ENCODE measurements at regions not wholly inside any gene's neighbourhood (a gene's known extent, or its start where the extent isn't known, plus 50 kb on each side); places are given as distances from the start of the nearest gene placed in this dataset.
"Not testable (repeated sequence)": the region's sequence is repeated elsewhere in the genome, so short reads cannot be mapped to it uniquely, and the experiment has no call there.

- DNase-seq (ENCODE audit: low read depth): no peak
Observed at GRCh38 chr9:22217254-22217653, 208.1 kb upstream of the CDKN2B start.

- not testable (repeated sequence) for DNase-seq (ENCODE audit: low read depth)
Observed at GRCh38 chr9:22225856-22226255, 216.8 kb upstream of the CDKN2B start.

- no peak for DNase-seq (ENCODE audit: low read depth)
Observed at GRCh38 chr9:22227986-22228385, 218.6 kb upstream of the DMRTA1 start.

GRCh38 chr9:22228542-22228941 is 218.1 kb upstream of the DMRTA1 start:
- no peak for DNase-seq (ENCODE audit: low read depth)

- no peak for DNase-seq (ENCODE audit: low read depth)
Observed at GRCh38 chr9:22229069-22229468, 217.6 kb upstream of the DMRTA1 start.

GRCh38 chr9:22231309-22231708 is 215.3 kb upstream of the DMRTA1 start:
- DNase-seq (ENCODE audit: low read depth): not testable (repeated sequence)

GRCh38 chr9:22232971-22233370 is 213.7 kb upstream of the DMRTA1 start:
- DNase-seq (ENCODE audit: low read depth): no peak

GRCh38 chr9:22237497-22238363 is 208.9 kb upstream of the DMRTA1 start:
- peak; percentile 87 for DNase-seq (ENCODE audit: low read depth)

- peak; percentile 66 for DNase-seq (ENCODE audit: low read depth)
Observed at GRCh38 chr9:22238809-22239684, 207.6 kb upstream of the DMRTA1 start.

GRCh38 chr9:22240619-22241018 is 206.0 kb upstream of the DMRTA1 start:
- DNase-seq (ENCODE audit: low read depth): peak; percentile 80

GRCh38 chr9:22241024-22241423 is 205.6 kb upstream of the DMRTA1 start:
- DNase-seq (ENCODE audit: low read depth): no peak

- no peak for DNase-seq (ENCODE audit: low read depth)
Observed at GRCh38 chr9:22241611-22242010, 205.0 kb upstream of the DMRTA1 start.

GRCh38 chr9:22244139-22245011 is 202.2 kb upstream of the DMRTA1 start:
- peak; percentile 65 for DNase-seq (ENCODE audit: low read depth)

- no peak for DNase-seq (ENCODE audit: low read depth)
Observed at GRCh38 chr9:22255337-22255736, 191.3 kb upstream of the DMRTA1 start.

GRCh38 chr9:22256381-22256780 is 190.2 kb upstream of the DMRTA1 start:
- no peak for DNase-seq (ENCODE audit: low read depth)

GRCh38 chr9:22257026-22257816 is 189.4 kb upstream of the DMRTA1 start:
- DNase-seq (ENCODE audit: low read depth): no peak

GRCh38 chr9:22265038-22265437 is 181.6 kb upstream of the DMRTA1 start:
- DNase-seq (ENCODE audit: low read depth): no peak

- no peak for DNase-seq (ENCODE audit: low read depth)
Observed at GRCh38 chr9:22265534-22265933, 181.1 kb upstream of the DMRTA1 start.

GRCh38 chr9:22274477-22274876 is 172.1 kb upstream of the DMRTA1 start:
- DNase-seq (ENCODE audit: low read depth): no peak

GRCh38 chr9:22278426-22278825 is 168.2 kb upstream of the DMRTA1 start:
- no peak for DNase-seq (ENCODE audit: low read depth)

GRCh38 chr9:22279636-22280035 is 167.0 kb upstream of the DMRTA1 start:
- DNase-seq (ENCODE audit: low read depth): no peak
